DOHH2 (cell line): ENCODE measurements at regions not wholly inside any gene's neighbourhood (a gene's known extent, or its start where the extent isn't known, plus 50 kb on each side); places are given as distances from the start of the nearest gene placed in this dataset.

Experiments used
- EZH2phosphoT487 ChIP-seq: fragments of 200-600 bp; sonication (generic); IDR thresholded peaks from 2 replicates; pipeline ENCODE4 v1.6.1; 2017; ENCODE audit warnings: borderline replicate concordance, mild to moderate bottlenecking, antibody characterized with exemption, low read length, moderate library complexity, mixed read lengths
- TF ChIP-seq, protein P1 (sequence below): fragments of 200-600 bp; sonication (generic); IDR thresholded peaks from one replicate; pipeline ENCODE4 v1.5.1; 2014; ENCODE audit warnings: antibody characterized with exemption, mild to moderate bottlenecking, low read depth, low read length; ENCODE audit not compliant: poor library complexity, severe bottlenecking

DNA sequence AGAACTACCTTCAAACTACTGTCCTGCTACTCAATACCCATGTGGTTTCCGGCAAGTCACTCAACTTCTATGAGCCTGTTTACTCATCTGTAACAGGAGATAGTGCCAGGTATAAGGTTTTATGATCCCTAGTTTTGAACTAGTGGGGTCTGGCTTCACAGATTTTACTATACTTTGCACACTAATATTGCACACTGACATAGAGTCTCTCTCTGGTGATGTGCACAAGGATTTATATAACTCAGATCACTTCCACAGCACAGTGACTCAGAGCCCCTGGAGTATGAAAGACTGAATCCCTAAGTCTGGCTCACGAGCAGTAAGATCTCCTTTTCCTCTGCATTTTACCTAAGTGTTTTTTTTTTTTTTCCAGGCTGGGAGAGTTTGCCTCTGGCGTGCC, 69.7 kb upstream of the SLC38A2 start:
- TF ChIP-seq, protein P1, sequence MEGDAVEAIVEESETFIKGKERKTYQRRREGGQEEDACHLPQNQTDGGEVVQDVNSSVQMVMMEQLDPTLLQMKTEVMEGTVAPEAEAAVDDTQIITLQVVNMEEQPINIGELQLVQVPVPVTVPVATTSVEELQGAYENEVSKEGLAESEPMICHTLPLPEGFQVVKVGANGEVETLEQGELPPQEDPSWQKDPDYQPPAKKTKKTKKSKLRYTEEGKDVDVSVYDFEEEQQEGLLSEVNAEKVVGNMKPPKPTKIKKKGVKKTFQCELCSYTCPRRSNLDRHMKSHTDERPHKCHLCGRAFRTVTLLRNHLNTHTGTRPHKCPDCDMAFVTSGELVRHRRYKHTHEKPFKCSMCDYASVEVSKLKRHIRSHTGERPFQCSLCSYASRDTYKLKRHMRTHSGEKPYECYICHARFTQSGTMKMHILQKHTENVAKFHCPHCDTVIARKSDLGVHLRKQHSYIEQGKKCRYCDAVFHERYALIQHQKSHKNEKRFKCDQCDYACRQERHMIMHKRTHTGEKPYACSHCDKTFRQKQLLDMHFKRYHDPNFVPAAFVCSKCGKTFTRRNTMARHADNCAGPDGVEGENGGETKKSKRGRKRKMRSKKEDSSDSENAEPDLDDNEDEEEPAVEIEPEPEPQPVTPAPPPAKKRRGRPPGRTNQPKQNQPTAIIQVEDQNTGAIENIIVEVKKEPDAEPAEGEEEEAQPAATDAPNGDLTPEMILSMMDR = no peak
- no peak for TF ChIP-seq EZH2phosphoT487
